Panc1 (cell line): ENCODE measurements at regions not wholly inside any gene's neighbourhood (a gene's known extent, or its start where the extent isn't known, plus 50 kb on each side); places are given as distances from the start of the nearest gene placed in this dataset.
"Not testable (repeated sequence)": the region's sequence is repeated elsewhere in the genome, so short reads cannot be mapped to it uniquely, and the experiment has no call there.

Source experiments
- ATAC-seq: fragments of 200-7000 bp; cut with Tn5 transposase; 2 replicates; pipeline ENCODE4 v1.9.1; 2020; ENCODE audit warnings: mild to moderate bottlenecking, moderate library complexity
- BruUV-seq: library from RNA; stranded (reverse); fragments of 400-500 nt; replicated peaks from 2 replicates; lab custom pipeline; 2021; lab: Mats Ljungman, UMichigan
- CTCF ChIA-PET: fragments of 300-600 bp; sonication (Branson Sonifier 250); formaldehyde crosslinking; loops from one replicate; lab custom pipeline; 2022; ENCODE audit warnings: antibody characterized with exemption; lab: Charles Lee
- POLR2A ChIA-PET: fragments of 300-600 bp; sonication (Branson Sonifier 250); formaldehyde crosslinking; loops from one replicate; lab custom pipeline; 2022; ENCODE audit warnings: antibody characterized with exemption; lab: Charles Lee
- DNase-seq: peaks from one replicate; pipeline ENCODE4 v3.0.0-alpha.2; 2010; ENCODE audit warnings: low read depth, low spot score
- H3K27ac ChIP-seq: 2 replicates; pipeline ENCODE4 v1.5.1; 2011; ENCODE audit warnings: mild to moderate bottlenecking, low read length, inconsistent platforms
- H3K27me3 ChIP-seq: fragments of 200-500 bp; sonication (Bioruptor generic); 2 replicates; pipeline ENCODE4 v1.6.0; 2014; ENCODE audit warnings: low read length, inconsistent platforms; ENCODE audit not compliant: control insufficient read depth, insufficient read depth
- H3K36me3 ChIP-seq: fragments of 200-500 bp; sonication (Bioruptor generic); 2 replicates; pipeline ENCODE4 v1.5.1; 2014; ENCODE audit warnings: inconsistent platforms, mild to moderate bottlenecking, low read length, moderate library complexity; ENCODE audit not compliant: control insufficient read depth, insufficient read depth
- H3K4me1 ChIP-seq: 2 replicates; pipeline ENCODE4 v1.5.1; 2011; ENCODE audit warnings: inconsistent platforms, mild to moderate bottlenecking, low read length, moderate library complexity; ENCODE audit not compliant: control insufficient read depth, insufficient read depth
- H3K4me3 ChIP-seq, 2 experiments: 2 replicates each; pipeline ENCODE4 v1.5.1; 2011 to 2012; ENCODE audit warnings: low read depth in 2 of 2, low read length in 2 of 2, mild to moderate bottlenecking in 2 of 2, inconsistent platforms in 1 of 2, moderate library complexity in 1 of 2
- H3K9me3 ChIP-seq: fragments of 200-500 bp; sonication (Bioruptor generic); 2 replicates; pipeline ENCODE4 v1.5.1; 2014; ENCODE audit warnings: low read depth, mild to moderate bottlenecking, inconsistent platforms, low read length, moderate library complexity; ENCODE audit not compliant: control insufficient read depth, insufficient read depth
- POLR2AphosphoS5 ChIP-seq: IDR thresholded peaks from 2 replicates; pipeline ENCODE4 v1.6.1; 2012; ENCODE audit warnings: mild to moderate bottlenecking, low read depth, low read length, moderate library complexity
- REST ChIP-seq, 2 experiments: IDR thresholded peaks; 2 replicates each; pipeline ENCODE4 v1.6.1; 2011 to 2012; ENCODE audit warnings: low read depth in 2 of 2, control low read depth in 1 of 2, low read length in 1 of 2, mild to moderate bottlenecking in 1 of 2, moderate library complexity in 1 of 2; ENCODE audit not compliant: insufficient read depth in 1 of 2
- SIN3A ChIP-seq: IDR thresholded peaks from 2 replicates; pipeline ENCODE4 v1.6.1; 2012; ENCODE audit warnings: low read depth, mild to moderate bottlenecking, low read length, moderate library complexity, borderline replicate concordance; ENCODE audit not compliant: insufficient read depth
- TCF7L2 ChIP-seq: IDR thresholded peaks from 2 replicates; pipeline ENCODE4 v1.6.1; 2011; ENCODE audit warnings: mild to moderate bottlenecking, low read depth, low read length, inconsistent platforms
- in situ Hi-C: cut with HindIII; loops from 2 replicates; pipeline ENCODE4 v1.10.0; 2016; ENCODE audit warnings: low sequenced_read_pairs, low pct_unique_long_range_greater_than_20kb
- intact Hi-C: fragments of 100-400 bp; cut with micrococcal nuclease; formaldehyde crosslinking; loops from one replicate; pipeline ENCODE4 v1.10.0; 2022; ENCODE audit not compliant: unreplicated experiment
- TF ChIP-seq, protein P1 (sequence below): fragments of 450-650 bp; IDR thresholded peaks from 2 replicates; pipeline ENCODE4 v1.5.1; 2017; ENCODE audit warnings: mild to moderate bottlenecking

- intact Hi-C loops = no loop called here
- Histone ChIP-seq H3K36me3 (no peaks in the 10 kb centered on the region), H3K27ac (no peak overlapping the region), H3K4me1 (no peaks in the 10 kb centered on the region), H3K4me3 (no peak overlapping the region), H3K9me3 (0 out of 2 replicates have a peak, but pooled peaks cover 5% of the 10 kb centered on the region), H3K27me3 (no peaks in the 10 kb centered on the region)
- DNase-seq (no peak), ATAC-seq (no peak)
- ChIA-PET CTCF (no interaction called here), POLR2A (interaction anchor here (0.7 kb wide), 1 partner anchor 1374 kb away, joined by 3 read pairs; no protein-coding TSS in a partner anchor)
- in situ Hi-C loops = no loop called here
- no peak for TF ChIP-seq SIN3A
- TF ChIP-seq TCF7L2 = no peak
- no peak for TF ChIP-seq REST (IDR thresholded peaks at IDR 0.05; ENCODE audit: insufficient read depth in 1 of 2, low read depth in 2 of 2, low read length in 1 of 2)
- no peak for TF ChIP-seq POLR2AphosphoS5
- TF ChIP-seq, protein P1, sequence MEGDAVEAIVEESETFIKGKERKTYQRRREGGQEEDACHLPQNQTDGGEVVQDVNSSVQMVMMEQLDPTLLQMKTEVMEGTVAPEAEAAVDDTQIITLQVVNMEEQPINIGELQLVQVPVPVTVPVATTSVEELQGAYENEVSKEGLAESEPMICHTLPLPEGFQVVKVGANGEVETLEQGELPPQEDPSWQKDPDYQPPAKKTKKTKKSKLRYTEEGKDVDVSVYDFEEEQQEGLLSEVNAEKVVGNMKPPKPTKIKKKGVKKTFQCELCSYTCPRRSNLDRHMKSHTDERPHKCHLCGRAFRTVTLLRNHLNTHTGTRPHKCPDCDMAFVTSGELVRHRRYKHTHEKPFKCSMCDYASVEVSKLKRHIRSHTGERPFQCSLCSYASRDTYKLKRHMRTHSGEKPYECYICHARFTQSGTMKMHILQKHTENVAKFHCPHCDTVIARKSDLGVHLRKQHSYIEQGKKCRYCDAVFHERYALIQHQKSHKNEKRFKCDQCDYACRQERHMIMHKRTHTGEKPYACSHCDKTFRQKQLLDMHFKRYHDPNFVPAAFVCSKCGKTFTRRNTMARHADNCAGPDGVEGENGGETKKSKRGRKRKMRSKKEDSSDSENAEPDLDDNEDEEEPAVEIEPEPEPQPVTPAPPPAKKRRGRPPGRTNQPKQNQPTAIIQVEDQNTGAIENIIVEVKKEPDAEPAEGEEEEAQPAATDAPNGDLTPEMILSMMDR = no peak
- no TSS peak for BruUV-seq
These were observed 102.5 kb upstream of the PNPT1 start for GRCh38 chr2:55796121-55796520.

DNA sequence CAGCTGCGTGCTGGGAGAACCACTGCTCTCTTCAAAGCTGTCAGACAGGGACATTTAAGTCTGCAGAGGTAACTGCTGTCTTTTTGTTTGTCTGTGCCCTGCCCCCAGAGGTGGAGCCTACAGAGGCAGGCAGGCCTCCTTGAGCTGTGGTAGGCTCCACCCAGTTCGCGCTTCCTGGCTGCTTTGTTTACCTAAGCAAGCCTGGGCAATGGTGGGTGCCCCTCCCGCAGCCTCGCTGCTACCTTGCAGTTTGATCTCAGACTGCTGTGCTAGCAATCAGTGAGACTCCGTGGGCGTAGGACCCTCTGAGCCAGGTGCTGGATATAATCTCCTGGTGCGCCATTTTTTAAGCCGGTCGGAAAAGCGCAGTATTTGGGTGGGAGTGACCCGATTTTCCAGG lies 100.0 kb upstream of the PNPT1 start:
- H3K36me3 ChIP-seq, BruUV-seq, H3K9me3 ChIP-seq, H3K27me3 ChIP-seq, ATAC-seq, DNase-seq, intact Hi-C loops, CTCF ChIA-PET, H3K4me3 ChIP-seq, H3K4me1 ChIP-seq, H3K27ac ChIP-seq, POLR2A ChIA-PET, in situ Hi-C loops: not testable (repeated sequence)

DNA sequence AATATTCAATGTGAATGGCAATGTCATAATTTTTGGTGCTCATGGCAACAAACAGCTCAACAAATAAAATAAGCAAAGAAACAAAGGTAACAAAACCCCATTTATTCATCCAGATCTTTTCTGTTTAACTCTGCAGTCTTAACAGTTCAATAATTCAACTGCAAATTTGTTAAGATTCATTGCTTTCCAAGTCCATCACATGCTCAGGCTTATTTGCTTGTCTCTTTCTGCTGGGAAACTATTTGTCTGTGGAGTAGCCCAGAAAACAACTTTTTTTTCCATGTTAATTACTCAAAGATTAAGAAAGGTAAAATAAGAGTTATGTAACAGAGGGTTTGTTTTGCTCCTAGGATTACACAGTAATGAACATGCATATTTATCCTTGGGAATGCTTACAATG lies 92.6 kb upstream of the PNPT1 start:
- H3K36me3 ChIP-seq = no peaks in the 10 kb centered on the region
- intact Hi-C loops (no loop called here), in situ Hi-C loops (no loop called here)
- H3K27ac ChIP-seq = no peak overlapping the region
- H3K9me3 ChIP-seq = no peaks in the 10 kb centered on the region
- TF ChIP-seq POLR2AphosphoS5 (no peak), SIN3A (no peak), REST (IDR thresholded peaks at IDR 0.05; ENCODE audit: insufficient read depth in 1 of 2, low read depth in 2 of 2, low read length in 1 of 2) (no peak), TCF7L2 (no peak)
- TF ChIP-seq, protein P1 = no peak
- H3K4me3 ChIP-seq = no peak overlapping the region
- ChIA-PET POLR2A (no interaction called here), CTCF (no interaction called here)
- no peaks in the 10 kb centered on the region for H3K4me1 ChIP-seq
- no TSS peak for BruUV-seq
- DNase-seq (no peak), ATAC-seq (no peak)
- H3K27me3 ChIP-seq = no peaks in the 10 kb centered on the region

GRCh38 chr2:55783751-55784150 lies 90.1 kb upstream of the PNPT1 start:
- in situ Hi-C loops = not testable (repeated sequence)

More at GRCh38 chr2:55783751-55784150, 90.1 kb upstream of the PNPT1 start:
- H3K27ac ChIP-seq, BruUV-seq, DNase-seq, POLR2A ChIA-PET, H3K27me3 ChIP-seq, intact Hi-C loops, H3K36me3 ChIP-seq, H3K4me3 ChIP-seq, CTCF ChIA-PET, ATAC-seq, H3K9me3 ChIP-seq: not testable (repeated sequence)
- peaks cover 18% of the 10 kb centered on the region for H3K4me1 ChIP-seq
